HepG2 (cell line): ENCODE measurements at regions not wholly inside any gene's neighbourhood (a gene's known extent, or its start where the extent isn't known, plus 50 kb on each side); places are given as distances from the start of the nearest gene placed in this dataset.

ENCODE experiments used
- ATAC-seq: fragments of 200-7000 bp; cut with Tn5 transposase; 3 replicates; pipeline ENCODE4 v1.9.1; 2020; ENCODE audit warnings: mild to moderate bottlenecking, moderate library complexity
- BruUV-seq: library from RNA; stranded (reverse); fragments of 400-500 nt; replicated peaks from 2 replicates; lab custom pipeline; 2021; lab: Mats Ljungman, UMichigan
- CTCF ChIA-PET: fragments of 300-600 bp; formaldehyde crosslinking; extraction: SDS; loops from one replicate; lab custom pipeline; 2021; ENCODE audit warnings: low total read pairs, inconsistent platforms, low intra/inter-chr PET ratio; lab: Yijun Ruan, JAX
- POLR2A ChIA-PET: fragments of 350-600 bp; sonication (Branson Sonifier 250); formaldehyde crosslinking; loops from one replicate; lab custom pipeline; 2020; ENCODE audit warnings: antibody characterized with exemption, inconsistent platforms; lab: Yijun Ruan, JAX
- DNase-seq: peaks from one replicate; pipeline ENCODE4 v3.0.0-alpha.2; 2015; ENCODE audit warnings: low spot score
- FAIRE-seq: peaks from 3 replicates; lab custom pipeline; 2011; peaks lifted over from hg19 to GRCh38; lab: Jason Lieb, UNC
- H2AFZ ChIP-seq: one replicate; pipeline ENCODE4 v1.6.1; 2011; ENCODE audit warnings: low read length, inconsistent platforms
- H3K27ac ChIP-seq: fragments of 300-600 bp; 3 replicates; pipeline ENCODE4 v1.8.0; 2011; ENCODE audit warnings: mixed run types, mild to moderate bottlenecking, mixed read lengths, low read length, inconsistent platforms; ENCODE audit not compliant: insufficient read depth; ENCODE audit errors: extremely low read length
- H3K27me3 ChIP-seq, 2 experiments: fragments of 200-600 bp in 1 of 2; 2 replicates in 1 of 2; 3 replicates in 1 of 2; pipeline versions ENCODE4 v1.6.0 to v1.8.0; 2011; ENCODE audit warnings: low read length in 2 of 2, mild to moderate bottlenecking in 2 of 2, moderate library complexity in 2 of 2, inconsistent platforms in 1 of 2; ENCODE audit not compliant: insufficient read depth in 2 of 2, control insufficient read depth in 1 of 2
- H3K36me3 ChIP-seq, 2 experiments: fragments of 200-600 bp in 1 of 2; replicated peaks in 1 of 2; 2 replicates in 1 of 2; 3 replicates in 1 of 2; pipeline versions ENCODE4 v1.5.1 to v1.8.0; 2011; ENCODE audit warnings: low read length in 2 of 2, inconsistent platforms in 1 of 2; ENCODE audit not compliant: insufficient read depth in 2 of 2, control insufficient read depth in 1 of 2
- H3K4me1 ChIP-seq: 2 replicates; pipeline ENCODE4 v1.5.1; 2012; ENCODE audit warnings: low read length, inconsistent platforms; ENCODE audit not compliant: insufficient read depth
- H3K4me2 ChIP-seq: 2 replicates; pipeline ENCODE4 v1.6.0; 2011; ENCODE audit warnings: low read depth, low read length, inconsistent platforms
- H3K4me3 ChIP-seq, 3 experiments: fragments of 200-600 bp in 1 of 3; sonication (generic), shearing (Covaris generic) in 1 of 3; replicated peaks in 1 of 3; 2 replicates each; pipeline ENCODE4 v1.5.1; 2011 to 2016; ENCODE audit warnings: low read length in 3 of 3, inconsistent platforms in 2 of 3, low read depth in 2 of 3, mild to moderate bottlenecking in 2 of 3, control low read depth in 1 of 3, mixed read lengths in 1 of 3; ENCODE audit not compliant: insufficient read depth in 1 of 3
- H3K79me2 ChIP-seq: one replicate; pipeline ENCODE4 v1.6.1; 2011; ENCODE audit warnings: low read length, inconsistent platforms; ENCODE audit not compliant: insufficient read depth
- H3K9ac ChIP-seq: 2 replicates; pipeline ENCODE4 v1.6.0; 2011; ENCODE audit warnings: mild to moderate bottlenecking, low read depth, low read length, inconsistent platforms; ENCODE audit not compliant: insufficient read depth
- H3K9me3 ChIP-seq: 2 replicates; pipeline ENCODE4 v1.5.1; 2012; ENCODE audit warnings: mild to moderate bottlenecking, low read length
- H4K20me1 ChIP-seq: 2 replicates; pipeline ENCODE4 v1.6.0; 2011; ENCODE audit warnings: inconsistent platforms, mild to moderate bottlenecking, low read length, moderate library complexity; ENCODE audit not compliant: insufficient read depth
- NKX3-1 ChIP-seq: sonication (generic); formaldehyde crosslinking; IDR thresholded peaks from 2 replicates; pipeline ENCODE4 v1.5.0; 2020; ENCODE audit warnings: missing genetic modification reagents
- ONECUT2 ChIP-seq: sonication (generic); formaldehyde crosslinking; IDR thresholded peaks from 2 replicates; pipeline ENCODE4 v1.4.0; 2020; ENCODE audit warnings: missing genetic modification reagents
- TBP ChIP-seq: sonication (generic); formaldehyde crosslinking; IDR thresholded peaks from 2 replicates; pipeline ENCODE4 v1.5.0; 2020; ENCODE audit warnings: missing genetic modification reagents
- ZFP82 ChIP-seq: sonication (generic); formaldehyde crosslinking; IDR thresholded peaks from 2 replicates; pipeline ENCODE4 v1.5.1; 2020; ENCODE audit warnings: mild to moderate bottlenecking, missing genetic modification reagents, borderline replicate concordance
- ZNF224 ChIP-seq: sonication (generic); formaldehyde crosslinking; IDR thresholded peaks from 2 replicates; pipeline ENCODE4 v1.5.0; 2020; ENCODE audit warnings: mild to moderate bottlenecking, missing genetic modification reagents
- ZNF780A ChIP-seq: sonication (generic); formaldehyde crosslinking; IDR thresholded peaks from 2 replicates; pipeline ENCODE4 v1.8.0; 2022; ENCODE audit warnings: mild to moderate bottlenecking, missing genetic modification reagents, moderate library complexity
- WGBS: methylation state at CpG from one replicate; pipeline ENCODE4 v1.1.6; 2017; ENCODE audit warnings: low lambda C conversion rate; 5-methylcytosine and 5-hydroxymethylcytosine counted together
- in situ Hi-C: cut with HindIII; loops from 2 replicates; pipeline ENCODE4 v1.10.0; 2017; ENCODE audit warnings: low pct_unique_long_range_greater_than_20kb; ENCODE audit not compliant: extremely low pct_ligation_motif_present
- intact Hi-C: fragments of 100-400 bp; cut with micrococcal nuclease; formaldehyde crosslinking; loops from one replicate; pipeline ENCODE4 v1.10.0; 2022; ENCODE audit not compliant: unreplicated experiment
- TF ChIP-seq, protein P1 (sequence below): IDR thresholded peaks from 2 replicates; pipeline ENCODE4 v1.6.1; 2016; ENCODE audit warnings: low read depth, control low read depth
- TF ChIP-seq, protein P2 (sequence below): sonication (generic); formaldehyde crosslinking; IDR thresholded peaks from 2 replicates; pipeline ENCODE4 v1.4.0; 2020; ENCODE audit warnings: mild to moderate bottlenecking, missing genetic modification reagents, borderline replicate concordance
- TF ChIP-seq, protein P3 (sequence below): sonication (generic); formaldehyde crosslinking; IDR thresholded peaks from 2 replicates; pipeline ENCODE4 v1.8.0; 2022; ENCODE audit warnings: mild to moderate bottlenecking, missing genetic modification reagents
- TF ChIP-seq, protein P4 (sequence below): sonication (generic); formaldehyde crosslinking; IDR thresholded peaks from 2 replicates; pipeline ENCODE4 v1.8.0; 2022; ENCODE audit warnings: mild to moderate bottlenecking, missing genetic modification reagents; ENCODE audit not compliant: insufficient replicate concordance

DNA sequence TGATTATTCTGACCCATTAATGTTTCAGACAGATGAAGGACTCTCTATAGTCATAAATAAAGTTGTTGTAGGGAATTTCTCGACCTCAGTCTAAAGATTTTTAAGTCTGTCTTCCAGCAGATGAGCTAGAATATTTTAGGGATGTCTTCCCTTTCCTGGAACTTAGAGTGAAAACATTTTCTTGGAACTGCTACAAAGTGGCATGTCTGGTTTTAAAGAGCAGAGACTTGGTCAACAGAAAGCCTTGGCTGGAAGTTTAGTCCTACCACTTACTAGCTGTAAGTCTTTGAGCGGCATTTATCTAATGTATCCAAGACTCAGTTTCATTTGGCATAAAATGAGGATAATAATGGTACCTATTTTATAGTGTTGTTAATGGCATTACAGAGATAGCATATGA lies 120.0 kb upstream of the TGFBR2 start:
- BruUV-seq: no TSS peak
- Histone ChIP-seq H3K9ac (no peak overlapping the region), H3K4me2 (no peak overlapping the region), H2AFZ (no peak overlapping the region), H3K79me2 (no peaks in the 10 kb centered on the region), H3K36me3 (no peaks in the 10 kb centered on the region), H4K20me1 (no peaks in the 10 kb centered on the region), H3K27me3 (no peaks in the 10 kb centered on the region), H3K4me1 (peaks cover 11% of the 10 kb centered on the region), H3K4me3 (no peak overlapping the region), H3K9me3 (peaks cover 13% of the 10 kb centered on the region), H3K27ac (no peak overlapping the region)
- in situ Hi-C loops: no loop called here
- TF ChIP-seq, protein P1, sequence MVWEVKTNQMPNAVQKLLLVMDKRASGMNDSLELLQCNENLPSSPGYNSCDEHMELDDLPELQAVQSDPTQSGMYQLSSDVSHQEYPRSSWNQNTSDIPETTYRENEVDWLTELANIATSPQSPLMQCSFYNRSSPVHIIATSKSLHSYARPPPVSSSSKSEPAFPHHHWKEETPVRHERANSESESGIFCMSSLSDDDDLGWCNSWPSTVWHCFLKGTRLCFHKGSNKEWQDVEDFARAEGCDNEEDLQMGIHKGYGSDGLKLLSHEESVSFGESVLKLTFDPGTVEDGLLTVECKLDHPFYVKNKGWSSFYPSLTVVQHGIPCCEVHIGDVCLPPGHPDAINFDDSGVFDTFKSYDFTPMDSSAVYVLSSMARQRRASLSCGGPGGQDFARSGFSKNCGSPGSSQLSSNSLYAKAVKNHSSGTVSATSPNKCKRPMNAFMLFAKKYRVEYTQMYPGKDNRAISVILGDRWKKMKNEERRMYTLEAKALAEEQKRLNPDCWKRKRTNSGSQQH (CRISPR knock-in tag): no peak
- no peak for TF ChIP-seq ZNF224 (CRISPR knock-in tag)
- TF ChIP-seq, protein P2, sequence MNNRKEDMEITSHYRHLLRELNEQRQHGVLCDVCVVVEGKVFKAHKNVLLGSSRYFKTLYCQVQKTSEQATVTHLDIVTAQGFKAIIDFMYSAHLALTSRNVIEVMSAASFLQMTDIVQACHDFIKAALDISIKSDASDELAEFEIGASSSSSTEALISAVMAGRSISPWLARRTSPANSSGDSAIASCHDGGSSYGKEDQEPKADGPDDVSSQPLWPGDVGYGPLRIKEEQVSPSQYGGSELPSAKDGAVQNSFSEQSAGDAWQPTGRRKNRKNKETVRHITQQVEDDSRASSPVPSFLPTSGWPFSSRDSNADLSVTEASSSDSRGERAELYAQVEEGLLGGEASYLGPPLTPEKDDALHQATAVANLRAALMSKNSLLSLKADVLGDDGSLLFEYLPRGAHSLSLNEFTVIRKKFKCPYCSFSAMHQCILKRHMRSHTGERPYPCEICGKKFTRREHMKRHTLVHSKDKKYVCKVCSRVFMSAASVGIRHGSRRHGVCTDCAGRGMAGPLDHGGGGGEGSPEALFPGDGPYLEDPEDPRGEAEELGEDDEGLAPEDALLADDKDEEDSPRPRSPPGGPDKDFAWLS: no peak
- TF ChIP-seq ZFP82 (CRISPR knock-in tag): no peak
- TF ChIP-seq ZNF780A (CRISPR knock-in tag): no peak
- TF ChIP-seq, protein P3, sequence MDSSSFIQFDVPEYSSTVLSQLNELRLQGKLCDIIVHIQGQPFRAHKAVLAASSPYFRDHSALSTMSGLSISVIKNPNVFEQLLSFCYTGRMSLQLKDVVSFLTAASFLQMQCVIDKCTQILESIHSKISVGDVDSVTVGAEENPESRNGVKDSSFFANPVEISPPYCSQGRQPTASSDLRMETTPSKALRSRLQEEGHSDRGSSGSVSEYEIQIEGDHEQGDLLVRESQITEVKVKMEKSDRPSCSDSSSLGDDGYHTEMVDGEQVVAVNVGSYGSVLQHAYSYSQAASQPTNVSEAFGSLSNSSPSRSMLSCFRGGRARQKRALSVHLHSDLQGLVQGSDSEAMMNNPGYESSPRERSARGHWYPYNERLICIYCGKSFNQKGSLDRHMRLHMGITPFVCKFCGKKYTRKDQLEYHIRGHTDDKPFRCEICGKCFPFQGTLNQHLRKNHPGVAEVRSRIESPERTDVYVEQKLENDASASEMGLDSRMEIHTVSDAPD: no peak
- no peak for TF ChIP-seq NKX3-1
- no peak for TF ChIP-seq ONECUT2 (CRISPR knock-in tag)
- TF ChIP-seq TBP (CRISPR knock-in tag): no peak
- TF ChIP-seq, protein P4, sequence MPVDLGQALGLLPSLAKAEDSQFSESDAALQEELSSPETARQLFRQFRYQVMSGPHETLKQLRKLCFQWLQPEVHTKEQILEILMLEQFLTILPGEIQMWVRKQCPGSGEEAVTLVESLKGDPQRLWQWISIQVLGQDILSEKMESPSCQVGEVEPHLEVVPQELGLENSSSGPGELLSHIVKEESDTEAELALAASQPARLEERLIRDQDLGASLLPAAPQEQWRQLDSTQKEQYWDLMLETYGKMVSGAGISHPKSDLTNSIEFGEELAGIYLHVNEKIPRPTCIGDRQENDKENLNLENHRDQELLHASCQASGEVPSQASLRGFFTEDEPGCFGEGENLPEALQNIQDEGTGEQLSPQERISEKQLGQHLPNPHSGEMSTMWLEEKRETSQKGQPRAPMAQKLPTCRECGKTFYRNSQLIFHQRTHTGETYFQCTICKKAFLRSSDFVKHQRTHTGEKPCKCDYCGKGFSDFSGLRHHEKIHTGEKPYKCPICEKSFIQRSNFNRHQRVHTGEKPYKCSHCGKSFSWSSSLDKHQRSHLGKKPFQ (CRISPR knock-in tag): no peak
- DNase-seq (no peak), ATAC-seq (no peak), FAIRE-seq (no peak)
- 63% methylated on average over 2 of the region's 2 CpGs for WGBS
- ChIA-PET POLR2A (no interaction called here), CTCF (no interaction called here)
- intact Hi-C loops: no loop called here
